Panc1 (cell line): ENCODE measurements at regions not wholly inside any gene's neighbourhood (a gene's known extent, or its start where the extent isn't known, plus 50 kb on each side); places are given as distances from the start of the nearest gene placed in this dataset.

Experiments
- POLR2AphosphoS5 ChIP-seq: IDR thresholded peaks from 2 replicates; pipeline ENCODE4 v1.6.1; 2012; ENCODE audit warnings: mild to moderate bottlenecking, low read depth, low read length, moderate library complexity
- SIN3A ChIP-seq: IDR thresholded peaks from 2 replicates; pipeline ENCODE4 v1.6.1; 2012; ENCODE audit warnings: low read depth, mild to moderate bottlenecking, low read length, moderate library complexity, borderline replicate concordance; ENCODE audit not compliant: insufficient read depth
- TCF7L2 ChIP-seq: IDR thresholded peaks from 2 replicates; pipeline ENCODE4 v1.6.1; 2011; ENCODE audit warnings: mild to moderate bottlenecking, low read depth, low read length, inconsistent platforms
- TF ChIP-seq, protein P1 (sequence below): fragments of 450-650 bp; IDR thresholded peaks from 2 replicates; pipeline ENCODE4 v1.5.1; 2017; ENCODE audit warnings: mild to moderate bottlenecking
- TF ChIP-seq, protein P2 (sequence below), 2 experiments: IDR thresholded peaks; 2 replicates each; pipeline ENCODE4 v1.6.1; 2011 to 2012; ENCODE audit warnings: low read depth in 2 of 2, control low read depth in 1 of 2, low read length in 1 of 2, mild to moderate bottlenecking in 1 of 2, moderate library complexity in 1 of 2; ENCODE audit not compliant: insufficient read depth in 1 of 2

DNA sequence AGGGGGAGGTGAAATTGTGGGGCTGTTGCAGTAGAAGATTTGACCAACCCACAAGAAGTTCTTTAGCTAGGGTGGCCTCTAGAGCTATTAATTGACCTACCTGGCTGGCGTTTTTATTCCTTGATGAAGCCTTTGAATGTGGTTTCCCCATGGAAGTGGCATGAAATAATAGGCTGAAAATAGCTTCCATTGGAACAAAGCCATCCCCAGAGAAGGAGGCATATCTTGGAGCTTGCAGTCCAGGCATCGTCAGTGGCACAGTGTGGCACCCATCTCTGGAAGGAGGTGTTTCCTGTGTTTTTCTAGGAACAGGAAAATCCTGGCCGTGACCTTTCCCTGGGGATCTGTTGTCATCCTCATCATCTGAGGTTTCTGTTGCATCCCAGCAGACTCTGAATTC is 96.3 kb upstream of the WDR1 start:
- TF ChIP-seq, protein P1, sequence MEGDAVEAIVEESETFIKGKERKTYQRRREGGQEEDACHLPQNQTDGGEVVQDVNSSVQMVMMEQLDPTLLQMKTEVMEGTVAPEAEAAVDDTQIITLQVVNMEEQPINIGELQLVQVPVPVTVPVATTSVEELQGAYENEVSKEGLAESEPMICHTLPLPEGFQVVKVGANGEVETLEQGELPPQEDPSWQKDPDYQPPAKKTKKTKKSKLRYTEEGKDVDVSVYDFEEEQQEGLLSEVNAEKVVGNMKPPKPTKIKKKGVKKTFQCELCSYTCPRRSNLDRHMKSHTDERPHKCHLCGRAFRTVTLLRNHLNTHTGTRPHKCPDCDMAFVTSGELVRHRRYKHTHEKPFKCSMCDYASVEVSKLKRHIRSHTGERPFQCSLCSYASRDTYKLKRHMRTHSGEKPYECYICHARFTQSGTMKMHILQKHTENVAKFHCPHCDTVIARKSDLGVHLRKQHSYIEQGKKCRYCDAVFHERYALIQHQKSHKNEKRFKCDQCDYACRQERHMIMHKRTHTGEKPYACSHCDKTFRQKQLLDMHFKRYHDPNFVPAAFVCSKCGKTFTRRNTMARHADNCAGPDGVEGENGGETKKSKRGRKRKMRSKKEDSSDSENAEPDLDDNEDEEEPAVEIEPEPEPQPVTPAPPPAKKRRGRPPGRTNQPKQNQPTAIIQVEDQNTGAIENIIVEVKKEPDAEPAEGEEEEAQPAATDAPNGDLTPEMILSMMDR = no peak
- TF ChIP-seq, protein P2, sequence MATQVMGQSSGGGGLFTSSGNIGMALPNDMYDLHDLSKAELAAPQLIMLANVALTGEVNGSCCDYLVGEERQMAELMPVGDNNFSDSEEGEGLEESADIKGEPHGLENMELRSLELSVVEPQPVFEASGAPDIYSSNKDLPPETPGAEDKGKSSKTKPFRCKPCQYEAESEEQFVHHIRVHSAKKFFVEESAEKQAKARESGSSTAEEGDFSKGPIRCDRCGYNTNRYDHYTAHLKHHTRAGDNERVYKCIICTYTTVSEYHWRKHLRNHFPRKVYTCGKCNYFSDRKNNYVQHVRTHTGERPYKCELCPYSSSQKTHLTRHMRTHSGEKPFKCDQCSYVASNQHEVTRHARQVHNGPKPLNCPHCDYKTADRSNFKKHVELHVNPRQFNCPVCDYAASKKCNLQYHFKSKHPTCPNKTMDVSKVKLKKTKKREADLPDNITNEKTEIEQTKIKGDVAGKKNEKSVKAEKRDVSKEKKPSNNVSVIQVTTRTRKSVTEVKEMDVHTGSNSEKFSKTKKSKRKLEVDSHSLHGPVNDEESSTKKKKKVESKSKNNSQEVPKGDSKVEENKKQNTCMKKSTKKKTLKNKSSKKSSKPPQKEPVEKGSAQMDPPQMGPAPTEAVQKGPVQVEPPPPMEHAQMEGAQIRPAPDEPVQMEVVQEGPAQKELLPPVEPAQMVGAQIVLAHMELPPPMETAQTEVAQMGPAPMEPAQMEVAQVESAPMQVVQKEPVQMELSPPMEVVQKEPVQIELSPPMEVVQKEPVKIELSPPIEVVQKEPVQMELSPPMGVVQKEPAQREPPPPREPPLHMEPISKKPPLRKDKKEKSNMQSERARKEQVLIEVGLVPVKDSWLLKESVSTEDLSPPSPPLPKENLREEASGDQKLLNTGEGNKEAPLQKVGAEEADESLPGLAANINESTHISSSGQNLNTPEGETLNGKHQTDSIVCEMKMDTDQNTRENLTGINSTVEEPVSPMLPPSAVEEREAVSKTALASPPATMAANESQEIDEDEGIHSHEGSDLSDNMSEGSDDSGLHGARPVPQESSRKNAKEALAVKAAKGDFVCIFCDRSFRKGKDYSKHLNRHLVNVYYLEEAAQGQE (IDR thresholded peaks at IDR 0.05; ENCODE audit: insufficient read depth in 1 of 2, low read depth in 2 of 2, low read length in 1 of 2) = no peak
- no peak for TF ChIP-seq POLR2AphosphoS5
- TF ChIP-seq SIN3A = no peak
- no peak for TF ChIP-seq TCF7L2
